GM21723 (cell line): ENCODE measurements at regions not wholly inside any gene's neighbourhood (a gene's known extent, or its start where the extent isn't known, plus 50 kb on each side); places are given as distances from the start of the nearest gene placed in this dataset.

Experiments
- ATAC-seq: cut with Tn5 transposase; IDR thresholded peaks from one replicate; pipeline ENCODE4 v1.9.1; 2021; ENCODE audit warnings: mild to moderate bottlenecking, moderate library complexity; ENCODE audit not compliant: unreplicated experiment

DNA sequence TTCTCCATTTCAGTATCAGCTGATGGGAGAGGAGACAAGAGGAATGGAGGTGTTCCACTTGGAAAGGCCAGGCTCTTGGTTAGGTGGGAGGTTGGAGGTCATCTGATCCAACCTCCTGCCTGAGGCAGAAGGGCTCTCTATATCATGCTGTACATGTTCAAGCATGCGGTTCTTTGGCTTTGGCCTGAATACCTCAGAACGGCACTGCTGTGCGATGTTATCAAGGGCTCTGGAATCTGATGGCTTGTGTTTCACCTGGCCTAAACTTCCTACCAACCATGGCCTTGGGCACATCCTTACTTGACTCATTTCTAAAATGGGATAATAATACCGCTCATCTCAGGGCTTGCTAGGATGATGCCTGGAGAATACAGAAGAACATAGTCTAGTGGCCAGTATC lies 90.1 kb upstream of the FAM169A start:
- no peak for ATAC-seq

- ATAC-seq, result no peak
Measured at GRCh38 chr5:74954919-74955318, 88.7 kb upstream of the FAM169A start.

- ATAC-seq, result peak; percentile 80
Measured at GRCh38 chr5:74953937-74954720, 87.9 kb upstream of the FAM169A start.

DNA sequence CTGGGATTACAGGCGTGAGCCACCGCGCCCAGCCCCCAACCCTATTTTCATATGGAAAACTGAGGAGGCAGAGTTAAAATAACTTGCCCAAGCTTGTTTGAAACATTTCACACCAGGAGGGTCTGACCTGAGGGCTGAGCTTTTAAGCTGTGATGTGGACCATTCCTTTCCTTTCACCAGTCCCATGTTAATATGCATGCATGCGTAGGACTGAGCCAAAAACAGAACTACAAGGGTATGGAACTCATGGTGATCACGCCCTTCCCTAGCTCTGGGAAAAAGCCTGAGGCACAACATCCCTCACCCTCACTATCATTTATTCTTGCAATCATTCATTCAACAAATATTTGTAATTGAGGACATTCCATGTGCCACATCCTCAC lies 87.4 kb upstream of the FAM169A start:
- ATAC-seq, result no peak

DNA sequence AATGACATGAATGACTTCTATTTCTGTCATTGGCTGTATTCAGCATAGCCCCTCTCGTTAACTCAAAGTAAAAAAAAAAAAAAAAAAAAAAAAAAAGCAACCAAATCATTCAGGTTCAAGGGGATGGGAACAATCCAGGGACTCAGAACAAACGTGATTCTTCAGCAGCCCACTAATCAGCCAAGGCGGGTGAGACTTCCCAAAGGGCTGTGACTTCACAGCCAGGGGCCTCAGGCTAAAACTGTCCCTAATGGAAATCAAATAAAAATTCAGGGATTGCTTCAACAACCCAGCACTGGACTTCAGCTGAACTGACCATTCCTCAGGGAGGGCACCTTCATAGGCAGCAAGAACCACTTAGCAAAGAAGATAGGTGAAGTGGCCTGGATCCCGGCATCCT lies 86.2 kb upstream of the FAM169A start:
- ATAC-seq, result no peak

DNA sequence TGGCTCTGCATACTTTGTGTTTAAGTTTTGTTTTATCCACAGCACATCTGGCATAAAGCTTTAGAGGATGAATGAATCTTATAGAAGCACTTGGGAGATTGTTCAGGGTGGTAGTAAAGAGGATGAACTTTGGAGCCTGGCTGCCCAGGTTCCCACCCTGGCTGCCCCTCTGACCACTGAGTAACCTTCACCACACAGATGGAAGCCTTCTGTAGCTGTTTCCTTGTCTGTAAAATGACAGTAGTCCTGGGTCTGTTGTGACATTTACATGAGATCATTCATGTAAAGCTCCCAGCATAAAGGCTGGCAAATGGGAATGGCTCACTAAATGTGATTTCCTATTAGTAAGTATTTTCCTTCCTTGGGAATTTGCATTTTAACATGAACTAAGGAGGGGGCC lies 85.7 kb upstream of the FAM169A start:
- no peak for ATAC-seq

DNA sequence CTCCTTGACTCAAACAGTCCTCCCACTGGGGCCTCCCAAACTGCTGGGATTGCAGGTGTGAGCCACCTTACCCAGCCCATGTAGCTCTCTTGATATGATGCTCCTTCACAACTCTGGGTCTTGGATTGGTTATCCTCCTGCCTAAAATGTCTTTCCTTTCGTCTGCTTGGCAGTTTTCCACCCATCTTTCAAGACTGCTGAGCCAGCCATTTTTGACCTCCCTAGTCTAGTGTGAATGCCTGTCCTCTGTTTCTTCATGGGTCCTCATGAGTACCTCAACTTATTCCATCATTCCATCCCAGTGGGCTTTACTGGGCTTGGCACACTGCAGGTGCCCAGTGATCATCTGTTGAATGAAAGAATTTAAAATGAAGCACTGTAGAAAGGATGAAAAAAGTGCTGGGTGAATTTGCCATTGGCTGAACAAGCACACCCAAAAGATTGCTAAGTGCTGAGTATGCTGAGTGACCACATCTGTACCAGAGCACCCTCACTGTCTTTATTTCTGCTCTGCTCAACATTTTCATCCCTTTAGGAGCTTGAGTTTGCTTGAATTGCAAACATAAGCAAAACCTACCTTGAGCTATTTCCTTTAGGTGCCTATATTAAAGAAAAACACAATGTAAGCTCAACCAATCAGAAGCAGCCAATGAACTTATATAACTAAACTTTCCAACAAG lies 84.8 kb upstream of the FAM169A start:
- ATAC-seq, result no peak

- no peak for ATAC-seq
Measured at GRCh38 chr5:74949976-74950375, 83.8 kb upstream of the FAM169A start.

DNA sequence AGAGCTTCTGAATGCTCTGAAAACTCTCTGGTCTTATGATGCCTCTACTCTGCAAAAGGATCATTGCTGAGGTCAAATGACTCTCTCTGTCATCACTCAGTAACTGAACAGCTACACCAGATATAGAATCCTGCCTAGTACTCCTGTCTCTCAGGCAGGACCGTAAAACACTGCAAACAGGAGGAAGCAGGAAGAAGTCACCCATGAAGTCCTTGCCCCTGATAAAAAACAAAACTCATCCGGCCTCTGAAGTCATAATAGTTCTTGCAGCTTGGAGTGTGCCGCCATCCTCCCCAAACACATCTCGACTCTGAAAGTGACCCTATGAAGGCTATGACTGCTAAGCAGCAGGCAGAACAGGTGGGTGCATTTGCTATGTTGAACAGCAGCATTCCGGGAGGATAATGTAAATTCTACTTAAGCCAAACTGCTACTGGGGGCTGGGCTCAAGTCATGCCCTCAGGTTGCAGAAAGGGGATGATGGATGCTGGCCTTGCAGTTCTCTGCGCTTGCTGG lies 81.9 kb upstream of the FAM169A start:
- ATAC-seq, result no peak

DNA sequence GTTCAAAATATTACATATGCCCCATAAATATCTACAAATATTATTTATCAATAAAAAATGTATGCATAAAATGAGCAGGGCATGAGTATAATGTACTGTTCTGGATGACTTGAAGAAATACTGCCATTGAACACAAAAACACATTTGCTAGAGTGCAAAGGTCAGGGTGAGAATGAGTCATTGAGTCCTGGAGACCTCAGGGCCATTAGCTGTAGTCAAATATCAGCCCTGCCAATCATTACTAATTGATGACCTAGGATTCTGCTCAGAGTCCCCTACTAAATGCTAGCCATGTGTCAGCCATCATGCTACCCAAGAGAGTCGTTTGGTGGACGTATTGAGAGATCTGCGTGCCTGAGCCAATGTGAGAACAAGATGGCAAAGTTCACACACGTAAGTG lies 80.3 kb upstream of the FAM169A start:
- ATAC-seq, result no peak

- no peak for ATAC-seq
Measured at GRCh38 chr5:74945561-74946165, 79.5 kb upstream of the FAM169A start.

GRCh38 chr5:74943905-74944304 lies 77.7 kb upstream of the FAM169A start:
- no peak for ATAC-seq

DNA sequence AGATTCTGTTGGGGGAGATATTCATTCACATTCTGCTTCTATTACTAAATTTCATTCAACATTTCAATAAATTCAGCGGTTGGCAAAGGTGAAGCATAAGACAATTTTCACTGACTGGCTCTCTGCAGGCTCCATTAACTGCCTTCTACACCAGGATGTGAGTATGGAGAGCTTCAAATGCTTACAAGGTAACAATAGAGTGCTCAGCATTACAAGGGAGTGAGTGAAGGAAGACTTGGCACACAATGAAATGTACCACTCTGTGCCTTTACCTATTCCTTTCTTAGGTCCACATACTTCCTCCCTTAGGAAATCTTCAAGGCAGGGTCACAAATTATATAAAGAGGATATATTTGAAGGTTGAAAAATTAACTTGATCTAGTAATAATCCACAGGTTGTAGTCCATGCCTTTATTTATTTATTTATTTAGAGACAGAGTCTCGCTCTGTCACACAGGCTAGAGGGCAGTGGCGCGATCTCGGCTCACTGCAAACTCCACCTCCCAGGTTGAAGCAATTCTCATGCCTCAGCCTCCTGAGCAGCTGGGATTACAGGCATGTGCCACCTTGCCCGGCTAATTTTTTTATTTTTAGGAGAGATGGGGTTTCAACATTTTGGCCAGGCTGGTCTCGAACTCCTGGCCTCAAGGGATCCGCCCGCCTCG lies 76.6 kb upstream of the FAM169A start:
- ATAC-seq, result no peak

GRCh38 chr5:74940782-74941353 lies 74.7 kb upstream of the FAM169A start:
- ATAC-seq, result no peak

- ATAC-seq, result no peak
Measured at GRCh38 chr5:74938250-74938933, 72.2 kb upstream of the FAM169A start.

DNA sequence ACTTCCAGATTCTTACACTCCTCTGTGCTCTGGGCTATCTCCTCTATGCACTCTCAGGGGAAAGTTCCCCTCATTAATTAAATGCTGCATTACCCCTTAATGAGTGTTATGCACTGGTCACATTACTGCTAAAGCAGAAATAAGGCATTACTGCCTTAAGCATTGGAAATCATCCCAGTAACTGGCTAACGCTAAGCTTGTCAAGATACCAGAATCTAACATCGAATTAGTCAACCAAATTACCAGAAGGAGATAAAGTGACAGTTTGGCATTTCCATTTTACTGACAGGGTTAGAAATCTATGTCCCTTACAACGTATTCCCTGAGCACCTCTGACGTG lies 69.5 kb upstream of the FAM169A start:
- no peak for ATAC-seq

- ATAC-seq, result no peak
Measured at GRCh38 chr5:74934949-74935751, 69.0 kb upstream of the FAM169A start.

DNA sequence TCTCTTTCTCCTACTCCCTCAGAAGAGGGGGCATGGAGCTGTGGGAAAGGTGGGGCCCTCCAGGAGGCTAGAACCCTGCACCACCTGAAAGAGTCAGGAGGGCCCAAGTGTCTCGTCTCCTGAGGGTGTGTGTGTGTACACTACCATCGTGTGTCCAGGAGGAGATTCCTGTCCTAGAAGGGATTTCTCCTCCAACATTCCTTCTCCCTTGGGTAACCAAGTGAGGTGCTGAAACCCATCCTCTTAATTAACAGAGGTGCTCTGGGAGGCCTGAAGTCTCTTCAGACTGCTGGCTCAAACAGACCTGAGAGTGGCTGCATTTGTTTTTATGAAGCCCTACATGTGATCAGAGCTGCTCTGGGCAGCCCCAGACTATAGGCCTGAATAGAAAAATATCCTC lies 61.1 kb upstream of the FAM169A start:
- no peak for ATAC-seq

DNA sequence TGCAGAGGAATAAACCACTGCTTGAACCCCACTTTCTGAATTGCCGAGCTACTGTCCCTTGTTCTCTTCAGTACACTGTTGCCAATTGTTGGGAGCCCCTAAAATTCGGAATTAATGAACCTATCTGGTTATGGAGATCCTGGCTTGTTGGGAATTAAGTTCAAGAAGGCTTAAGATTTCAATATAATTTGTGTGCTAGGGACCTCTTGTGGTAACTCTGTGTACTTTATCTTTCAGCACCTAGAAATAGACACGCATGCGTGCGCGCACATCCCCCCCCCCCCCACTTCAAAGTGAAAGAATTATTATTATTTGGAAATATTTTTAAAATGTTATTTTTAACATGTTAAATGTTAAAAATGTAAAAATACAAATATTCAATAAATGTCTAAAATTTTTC lies 53.3 kb upstream of the FAM169A start:
- no peak for ATAC-seq

GRCh38 chr5:74919041-74919440 lies 52.9 kb upstream of the FAM169A start:
- ATAC-seq, result no peak
